Posterior cingulate gyrus (tissue), 11 donors: ENCODE measurements at regions not wholly inside any gene's neighbourhood (a gene's known extent, or its start where the extent isn't known, plus 50 kb on each side); places are given as distances from the start of the nearest gene placed in this dataset.

Source experiments
- DNase-seq, 10 donors: peaks; one replicate each; pipeline versions ENCODE4 v3.0.0 to v3.0.0-alpha.2; 2020 to 2021; ENCODE audit warnings: mixed read lengths in 3 of 10
- intact Hi-C: fragments of 100-400 bp; cut with DNase I; formaldehyde crosslinking; loops from one replicate; pipeline ENCODE4 v1.15.1; 2023

- DNase-seq: no peak
- intact Hi-C loops: no loop called here
Observed at GRCh38 chr21:21605521-21605920, 607.3 kb downstream of the NCAM2 start.

GRCh38 chr21:21606041-21606440 is 607.8 kb downstream of the NCAM2 start:
- no peak for DNase-seq
- intact Hi-C loops: no loop called here

- no peak for DNase-seq
- intact Hi-C loops: no loop called here
Observed at GRCh38 chr21:21612466-21612865, 614.3 kb downstream of the NCAM2 start.

- intact Hi-C loops: no loop called here
- DNase-seq: no peak
Observed at GRCh38 chr21:21614966-21615365, 616.8 kb downstream of the NCAM2 start.

- no peak for DNase-seq
Observed at GRCh38 chr21:21622460-21623234, 624.4 kb downstream of the NCAM2 start.

GRCh38 chr21:21624674-21625073 is 626.5 kb downstream of the NCAM2 start:
- intact Hi-C loops: no loop called here
- DNase-seq: no peak

More at GRCh38 chr21:21622460-21623234, 624.4 kb downstream of the NCAM2 start:
- intact Hi-C loops: no loop called here

- peak in 2 of 10 donors; percentile 39 to 53 for DNase-seq
- intact Hi-C loops: no loop called here
Observed at GRCh38 chr21:21631961-21632360, 633.8 kb downstream of the NCAM2 start.

GRCh38 chr21:21632926-21633325 is 634.7 kb downstream of the NCAM2 start:
- intact Hi-C loops: no loop called here

GRCh38 chr21:21661741-21662140 is 663.5 kb downstream of the NCAM2 start:
- intact Hi-C loops: no loop called here

More at GRCh38 chr21:21632926-21633325, 634.7 kb downstream of the NCAM2 start:
- no peak for DNase-seq

GRCh38 chr21:21662776-21663175 is 664.6 kb downstream of the NCAM2 start:
- intact Hi-C loops: no loop called here
- DNase-seq: no peak

More at GRCh38 chr21:21661741-21662140, 663.5 kb downstream of the NCAM2 start:
- DNase-seq: no peak

GRCh38 chr21:21664871-21665270 is 666.7 kb downstream of the NCAM2 start:
- intact Hi-C loops: no loop called here
- no peak for DNase-seq

GRCh38 chr21:21666689-21667088 is 668.5 kb downstream of the NCAM2 start:
- intact Hi-C loops: no loop called here
- DNase-seq: no peak

- DNase-seq: no peak
- intact Hi-C loops: no loop called here
Observed at GRCh38 chr21:21668198-21668597, 670.0 kb downstream of the NCAM2 start.

GRCh38 chr21:21673959-21674358 is 675.8 kb downstream of the NCAM2 start:
- DNase-seq: no peak
- intact Hi-C loops: no loop called here

- DNase-seq: no peak
- intact Hi-C loops: no loop called here
Observed at GRCh38 chr21:21675601-21676000, 677.4 kb downstream of the NCAM2 start.

- intact Hi-C loops: no loop called here
- DNase-seq: no peak
Observed at GRCh38 chr21:21682172-21682571, 684.0 kb downstream of the NCAM2 start.

- intact Hi-C loops: no loop called here
- peak in 1 of 10 donors; percentile 62 for DNase-seq
Observed at GRCh38 chr21:21688889-21689288, 690.7 kb downstream of the NCAM2 start.

- intact Hi-C loops: no loop called here
Observed at GRCh38 chr21:21690068-21690665, 692.0 kb downstream of the NCAM2 start.

GRCh38 chr21:21712748-21713520 is 714.7 kb downstream of the NCAM2 start:
- intact Hi-C loops: no loop called here
- no peak for DNase-seq

More at GRCh38 chr21:21690068-21690665, 692.0 kb downstream of the NCAM2 start:
- no peak for DNase-seq

GRCh38 chr21:21713651-21714180 is 715.5 kb downstream of the NCAM2 start:
- DNase-seq: no peak
- intact Hi-C loops: no loop called here

- intact Hi-C loops: no loop called here
- DNase-seq: no peak
Observed at GRCh38 chr21:21714426-21714825, 716.2 kb downstream of the NCAM2 start.
